Type B pancreatic cell (in vitro differentiated cells): ENCODE measurements at regions not wholly inside any gene's neighbourhood (a gene's known extent, or its start where the extent isn't known, plus 50 kb on each side); places are given as distances from the start of the nearest gene placed in this dataset.

Source experiments
- DNase-seq: peaks from one replicate; pipeline ENCODE4 v3.0.0; 2021; ENCODE audit warnings: mixed read lengths; ENCODE audit not compliant: unreplicated experiment; ENCODE audit errors: extremely low spot score
- H3K27ac Mint-ChIP-seq: 2 replicates; pipeline ENCODE4 v1.8.0; 2021; ENCODE audit warnings: mild to moderate bottlenecking, mixed read lengths
- H3K27me3 Mint-ChIP-seq: 2 replicates; pipeline ENCODE4 v1.8.0; 2021; ENCODE audit warnings: mixed read lengths
- H3K36me3 Mint-ChIP-seq: 2 replicates; pipeline ENCODE4 v1.8.0; 2021; ENCODE audit warnings: mixed read lengths
- H3K4me1 Mint-ChIP-seq: one replicate; pipeline ENCODE4 v1.8.0; 2021; ENCODE audit warnings: mixed read lengths; ENCODE audit not compliant: unreplicated experiment
- H3K4me3 Mint-ChIP-seq: 2 replicates; pipeline ENCODE4 v1.8.0; 2021; ENCODE audit warnings: mild to moderate bottlenecking, mixed read lengths
- H3K9me3 Mint-ChIP-seq: 2 replicates; pipeline ENCODE4 v1.8.0; 2021; ENCODE audit warnings: mixed read lengths
- CTCF ChIP-seq: fragments of 200-600 bp; sonication (generic); conservative IDR thresholded peaks from 2 replicates; pipeline ENCODE4 v1.5.0; 2021; ENCODE audit warnings: antibody characterized with exemption, mild to moderate bottlenecking

- H3K9me3 Mint-ChIP-seq, result no peaks in the 10 kb centered on the region
- no peaks in the 10 kb centered on the region for H3K4me1 Mint-ChIP-seq
- peaks cover 4% of the 10 kb centered on the region for H3K36me3 Mint-ChIP-seq
- no peak overlapping the region for H3K27ac Mint-ChIP-seq
- no peak overlapping the region for H3K4me3 Mint-ChIP-seq
- TF ChIP-seq CTCF, result no peak
- no peak for DNase-seq
- H3K27me3 Mint-ChIP-seq, result no peaks in the 10 kb centered on the region
Measured at GRCh38 chr4:81773557-81773956, 301.9 kb upstream of the RASGEF1B start.

DNA sequence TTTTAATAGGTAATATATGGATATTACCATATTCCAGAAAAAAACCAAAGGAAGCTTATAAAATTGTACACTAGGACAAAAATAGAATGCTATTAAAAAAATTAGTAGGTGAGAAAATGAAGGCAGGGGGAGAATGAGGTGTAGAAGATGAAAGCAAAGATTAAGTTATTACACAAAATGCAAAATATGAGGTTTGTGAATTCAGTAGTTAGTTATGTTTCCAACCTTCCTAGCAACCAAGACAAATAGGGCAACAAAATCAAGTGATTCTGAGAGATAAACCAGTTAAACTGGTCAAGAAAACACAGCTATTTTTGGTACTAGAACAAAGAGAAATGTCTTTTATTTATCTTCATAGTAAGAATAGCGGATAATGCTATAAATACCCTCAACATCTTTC is 300.0 kb upstream of the RASGEF1B start:
- Mint-ChIP-seq H3K36me3 (peaks cover 4% of the 10 kb centered on the region), H3K27me3 (no peaks in the 10 kb centered on the region), H3K4me1 (no peaks in the 10 kb centered on the region), H3K4me3 (no peak overlapping the region), H3K27ac (no peak overlapping the region), H3K9me3 (no peaks in the 10 kb centered on the region)
- no peak for TF ChIP-seq CTCF
- no peak for DNase-seq

- H3K36me3 Mint-ChIP-seq, result peaks cover 4% of the 10 kb centered on the region
- H3K4me1 Mint-ChIP-seq, result no peaks in the 10 kb centered on the region
- no peak overlapping the region for H3K27ac Mint-ChIP-seq
- no peaks in the 10 kb centered on the region for H3K27me3 Mint-ChIP-seq
- TF ChIP-seq CTCF, result no peak
- no peaks in the 10 kb centered on the region for H3K9me3 Mint-ChIP-seq
- no peak for DNase-seq
- H3K4me3 Mint-ChIP-seq, result no peak overlapping the region
Measured at GRCh38 chr4:81769244-81769643, 297.5 kb upstream of the RASGEF1B start.

- Mint-ChIP-seq H3K36me3 (no peaks in the 10 kb centered on the region), H3K4me3 (no peak overlapping the region), H3K27me3 (no peaks in the 10 kb centered on the region), H3K9me3 (no peaks in the 10 kb centered on the region), H3K4me1 (peaks cover 17% of the 10 kb centered on the region), H3K27ac (no peak overlapping the region)
- DNase-seq, result no peak
- no peak for TF ChIP-seq CTCF
Measured at GRCh38 chr4:81758574-81759264, 287.0 kb upstream of the RASGEF1B start.

GRCh38 chr4:81757691-81758090 is 286.0 kb upstream of the RASGEF1B start:
- DNase-seq, result no peak
- no peaks in the 10 kb centered on the region for H3K9me3 Mint-ChIP-seq
- no peaks in the 10 kb centered on the region for H3K27me3 Mint-ChIP-seq
- no peaks in the 10 kb centered on the region for H3K36me3 Mint-ChIP-seq
- peaks cover 17% of the 10 kb centered on the region for H3K4me1 Mint-ChIP-seq
- H3K27ac Mint-ChIP-seq, result no peak overlapping the region
- TF ChIP-seq CTCF, result peak; percentile 32
- no peak overlapping the region for H3K4me3 Mint-ChIP-seq

DNA sequence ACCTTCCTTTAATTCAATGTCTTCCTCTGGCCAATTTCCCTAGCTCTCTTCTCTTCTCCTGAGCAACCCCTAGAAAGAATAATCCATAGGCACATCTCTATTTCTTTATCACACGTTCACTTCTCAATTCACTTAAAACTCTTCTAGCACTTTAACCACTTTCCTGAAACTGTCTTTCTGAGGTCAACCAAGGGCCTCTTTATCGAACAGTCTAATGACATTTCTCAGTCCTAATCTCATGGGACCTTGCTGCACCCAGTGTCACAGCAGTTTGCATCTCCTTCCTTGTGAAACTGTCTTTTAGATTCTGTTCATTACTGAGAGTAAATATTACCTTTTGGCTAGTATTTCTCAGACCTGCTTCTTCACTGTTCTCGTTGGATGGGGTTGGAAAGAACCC is 285.3 kb upstream of the RASGEF1B start:
- Mint-ChIP-seq H3K4me1 (peaks cover 17% of the 10 kb centered on the region), H3K36me3 (no peaks in the 10 kb centered on the region), H3K27me3 (no peaks in the 10 kb centered on the region), H3K9me3 (no peaks in the 10 kb centered on the region), H3K27ac (no peak overlapping the region), H3K4me3 (no peak overlapping the region)
- DNase-seq, result no peak
- no peak for TF ChIP-seq CTCF
